LNCaP clone FGC (cell line): ENCODE measurements at regions not wholly inside any gene's neighbourhood (a gene's known extent, or its start where the extent isn't known, plus 50 kb on each side); places are given as distances from the start of the nearest gene placed in this dataset.

Experiments
- DNase-seq: peaks from one replicate; pipeline ENCODE4 v3.0.0-alpha.2; 2011; ENCODE audit warnings: low read depth
- H3K4me3 ChIP-seq: 2 replicates; pipeline ENCODE4 v1.5.1; 2011; ENCODE audit warnings: mild to moderate bottlenecking, low read depth, low read length, control low read depth
- CTCF ChIP-seq: IDR thresholded peaks from 2 replicates; pipeline ENCODE4 v1.5.1; 2012; ENCODE audit warnings: mild to moderate bottlenecking; ENCODE audit not compliant: control insufficient read depth, insufficient read depth; ENCODE audit errors: extremely low read depth

- DNase-seq, result no peak
- no peak overlapping the region for H3K4me3 ChIP-seq
- no peak for TF ChIP-seq CTCF
Observed at GRCh38 chr21:18908641-18909040, 505.1 kb upstream of the TMPRSS15 start.

- no peak for TF ChIP-seq CTCF
- no peak for DNase-seq
- no peak overlapping the region for H3K4me3 ChIP-seq
Observed at GRCh38 chr21:18913914-18914313, 510.3 kb upstream of the TMPRSS15 start.

- H3K4me3 ChIP-seq, result no peak overlapping the region
- TF ChIP-seq CTCF, result no peak
- DNase-seq, result no peak
Observed at GRCh38 chr21:18914570-18914969, 511.0 kb upstream of the TMPRSS15 start.

GRCh38 chr21:18917622-18918021 lies 514.0 kb upstream of the TMPRSS15 start:
- no peak for TF ChIP-seq CTCF
- DNase-seq, result no peak
- H3K4me3 ChIP-seq, result no peak overlapping the region

GRCh38 chr21:18931237-18931636 lies 527.7 kb upstream of the TMPRSS15 start:
- no peak overlapping the region for H3K4me3 ChIP-seq
- DNase-seq, result no peak
- TF ChIP-seq CTCF, result no peak

GRCh38 chr21:18937337-18937736 lies 533.8 kb upstream of the TMPRSS15 start:
- H3K4me3 ChIP-seq, result no peak overlapping the region
- no peak for DNase-seq
- TF ChIP-seq CTCF, result no peak

- H3K4me3 ChIP-seq, result no peak overlapping the region
- no peak for DNase-seq
- TF ChIP-seq CTCF, result no peak
Observed at GRCh38 chr21:18940791-18941190, 537.2 kb upstream of the TMPRSS15 start.
